HL-60 (cell line): ENCODE measurements at regions not wholly inside any gene's neighbourhood (a gene's known extent, or its start where the extent isn't known, plus 50 kb on each side); places are given as distances from the start of the nearest gene placed in this dataset.

ENCODE experiments used
- GABPA ChIP-seq: IDR thresholded peaks from 2 replicates; pipeline ENCODE4 v1.6.1; 2012; ENCODE audit warnings: low read depth
- POLR2AphosphoS5 ChIP-seq: IDR thresholded peaks from 2 replicates; pipeline ENCODE4 v1.6.1; 2012; ENCODE audit warnings: low read depth
- TF ChIP-seq, protein P1 (sequence below): IDR thresholded peaks from one replicate; pipeline ENCODE4 v1.5.1; 2011; ENCODE audit warnings: low read length, control low read depth, inconsistent platforms; ENCODE audit not compliant: insufficient read depth

DNA sequence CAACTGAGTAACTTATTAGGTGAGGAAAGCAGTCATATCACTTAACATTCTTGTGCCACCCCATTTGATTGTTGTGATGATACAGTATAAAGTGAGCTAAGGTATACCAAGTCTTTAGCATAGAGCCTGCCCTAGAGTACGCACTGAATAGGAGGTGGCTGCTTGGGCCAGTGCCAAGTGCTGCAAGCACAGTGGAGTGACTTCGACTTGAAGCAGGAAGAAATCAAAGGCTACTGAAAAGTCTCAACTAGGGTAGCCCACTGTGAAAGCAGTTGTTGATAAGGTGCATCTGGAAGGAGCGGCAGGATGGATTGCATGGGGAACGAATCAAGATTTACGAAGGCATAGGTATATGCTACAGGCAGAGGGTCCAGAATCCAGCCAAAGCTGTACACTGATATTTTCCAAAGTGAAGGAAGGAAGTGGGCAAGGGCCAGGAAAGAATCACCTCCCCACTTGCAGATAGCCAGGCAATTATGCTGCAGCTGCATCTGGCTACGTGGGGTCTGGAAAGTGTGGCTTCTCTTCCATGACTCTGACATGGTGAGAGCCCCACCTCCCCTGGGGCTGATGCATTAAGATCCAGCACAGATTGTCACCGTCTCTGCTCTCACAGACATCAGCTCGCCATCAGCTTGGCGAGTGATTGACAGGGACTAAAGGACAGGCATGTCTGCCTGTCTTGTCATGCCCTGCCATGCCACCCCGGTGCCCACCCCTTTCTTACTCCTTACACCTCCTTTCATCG, 287.0 kb upstream of the PLXNA2 start:
- TF ChIP-seq POLR2AphosphoS5 (no peak), GABPA (no peak)
- TF ChIP-seq, protein P1, sequence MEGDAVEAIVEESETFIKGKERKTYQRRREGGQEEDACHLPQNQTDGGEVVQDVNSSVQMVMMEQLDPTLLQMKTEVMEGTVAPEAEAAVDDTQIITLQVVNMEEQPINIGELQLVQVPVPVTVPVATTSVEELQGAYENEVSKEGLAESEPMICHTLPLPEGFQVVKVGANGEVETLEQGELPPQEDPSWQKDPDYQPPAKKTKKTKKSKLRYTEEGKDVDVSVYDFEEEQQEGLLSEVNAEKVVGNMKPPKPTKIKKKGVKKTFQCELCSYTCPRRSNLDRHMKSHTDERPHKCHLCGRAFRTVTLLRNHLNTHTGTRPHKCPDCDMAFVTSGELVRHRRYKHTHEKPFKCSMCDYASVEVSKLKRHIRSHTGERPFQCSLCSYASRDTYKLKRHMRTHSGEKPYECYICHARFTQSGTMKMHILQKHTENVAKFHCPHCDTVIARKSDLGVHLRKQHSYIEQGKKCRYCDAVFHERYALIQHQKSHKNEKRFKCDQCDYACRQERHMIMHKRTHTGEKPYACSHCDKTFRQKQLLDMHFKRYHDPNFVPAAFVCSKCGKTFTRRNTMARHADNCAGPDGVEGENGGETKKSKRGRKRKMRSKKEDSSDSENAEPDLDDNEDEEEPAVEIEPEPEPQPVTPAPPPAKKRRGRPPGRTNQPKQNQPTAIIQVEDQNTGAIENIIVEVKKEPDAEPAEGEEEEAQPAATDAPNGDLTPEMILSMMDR, result no peak
